Endothelial cell of umbilical vein (primary cell): ENCODE measurements at regions not wholly inside any gene's neighbourhood (a gene's known extent, or its start where the extent isn't known, plus 50 kb on each side); places are given as distances from the start of the nearest gene placed in this dataset.

Source experiments
- BruUV-seq: library from RNA; stranded (reverse); fragments of 400-500 nt; replicated peaks from 2 replicates; lab custom pipeline; 2021; lab: Mats Ljungman, UMichigan
- CTCF ChIA-PET: fragments of 300-600, 350-600 bp; sonication (Branson Sonifier 250); formaldehyde crosslinking; loops from one replicate; lab custom pipeline; 2021; ENCODE audit warnings: antibody characterized with exemption, inconsistent platforms; lab: Charles Lee
- POLR2A ChIA-PET: fragments of 300-600, 350-600 bp; sonication (Branson Sonifier 250); formaldehyde crosslinking; loops from one replicate; lab custom pipeline; 2021; ENCODE audit warnings: antibody characterized with exemption, inconsistent platforms; lab: Charles Lee
- DNase-seq: peaks from one replicate; pipeline ENCODE4 v3.0.0-alpha.2; 2011; ENCODE audit warnings: low read depth, low spot score
- FAIRE-seq: peaks from 2 replicates; lab custom pipeline; 2011; peaks lifted over from hg19 to GRCh38; lab: Jason Lieb, UNC
- H2AFZ ChIP-seq: 2 replicates; pipeline ENCODE4 v1.6.0; 2012; ENCODE audit warnings: low read depth, low read length, control low read depth, inconsistent platforms
- H3K27ac ChIP-seq: 2 replicates; pipeline ENCODE4 v1.5.1; 2011; ENCODE audit warnings: low read depth, mild to moderate bottlenecking, control low read depth, low read length, moderate library complexity; ENCODE audit not compliant: insufficient read depth
- H3K27me3 ChIP-seq, 2 experiments: 2 replicates each; pipeline versions ENCODE4 v1.6.0 to v1.6.1; 2011; ENCODE audit warnings: low read length in 2 of 2, mixed read lengths in 1 of 2; ENCODE audit not compliant: control insufficient read depth in 2 of 2, insufficient read depth in 2 of 2
- H3K36me3 ChIP-seq, 2 experiments: 2 replicates in 1 of 2; 3 replicates in 1 of 2; pipeline ENCODE4 v1.5.1; 2011; ENCODE audit warnings: low read length in 2 of 2, mild to moderate bottlenecking in 1 of 2, moderate library complexity in 1 of 2; ENCODE audit not compliant: control insufficient read depth in 2 of 2, insufficient read depth in 2 of 2; ENCODE audit errors: extremely low read depth in 1 of 2
- H3K4me1 ChIP-seq: 3 replicates; pipeline ENCODE4 v1.5.1; 2011; ENCODE audit warnings: mild to moderate bottlenecking, low read length; ENCODE audit not compliant: control insufficient read depth, insufficient read depth; ENCODE audit errors: extremely low read depth
- H3K4me2 ChIP-seq: 2 replicates; pipeline ENCODE4 v1.6.1; 2011; ENCODE audit warnings: low read length, control low read depth, mixed read lengths; ENCODE audit not compliant: insufficient read depth
- H3K4me3 ChIP-seq, 3 experiments: fragments of 200-600 bp in 1 of 3; sonication (generic), shearing (Covaris generic) in 1 of 3; replicated peaks in 1 of 3; 2 replicates each; pipeline ENCODE4 v1.5.1; 2011 to 2016; ENCODE audit warnings: control low read depth in 3 of 3, low read length in 3 of 3, mild to moderate bottlenecking in 2 of 3, inconsistent platforms in 1 of 3, low read depth in 1 of 3, moderate library complexity in 1 of 3; ENCODE audit not compliant: insufficient read depth in 1 of 3
- H3K79me2 ChIP-seq: 2 replicates; pipeline ENCODE4 v1.6.0; 2012; ENCODE audit warnings: low read length, inconsistent platforms; ENCODE audit not compliant: control insufficient read depth, insufficient read depth
- H3K9ac ChIP-seq: replicated peaks from 2 replicates; pipeline ENCODE3; 2011; ENCODE audit warnings: low read length, control low read depth; ENCODE audit not compliant: insufficient read depth; ENCODE audit errors: extremely low read depth
- H3K9me1 ChIP-seq: replicated peaks from 3 replicates; pipeline ENCODE4 v1.6.0; 2011; ENCODE audit warnings: mild to moderate bottlenecking, low read length; ENCODE audit not compliant: control insufficient read depth, insufficient read depth; ENCODE audit errors: extremely low read depth
- H3K9me3 ChIP-seq: replicated peaks from 2 replicates; pipeline ENCODE4 v1.5.1; 2012; ENCODE audit warnings: low read length, inconsistent platforms; ENCODE audit not compliant: control insufficient read depth, insufficient read depth
- H4K20me1 ChIP-seq: replicated peaks from 2 replicates; pipeline ENCODE3; 2011; ENCODE audit warnings: mild to moderate bottlenecking, low read length; ENCODE audit not compliant: control insufficient read depth, insufficient read depth; ENCODE audit errors: extremely low read depth
- EZH2 ChIP-seq: IDR thresholded peaks from 2 replicates; pipeline ENCODE4 v1.6.1; 2012; ENCODE audit warnings: borderline replicate concordance, low read depth, mild to moderate bottlenecking, moderate library complexity, low read length, inconsistent platforms; ENCODE audit not compliant: severe bottlenecking
- FOS ChIP-seq: IDR thresholded peaks from 2 replicates; pipeline ENCODE4 v1.6.1; 2011; ENCODE audit warnings: mild to moderate bottlenecking, low read length, moderate library complexity, borderline replicate concordance; ENCODE audit not compliant: insufficient read depth
- GATA2 ChIP-seq: IDR thresholded peaks from 2 replicates; pipeline ENCODE4 v1.7.0; 2011; ENCODE audit warnings: low read depth, mild to moderate bottlenecking, moderate library complexity, mixed read lengths, low read length; ENCODE audit not compliant: insufficient read length, insufficient read depth
- JUN ChIP-seq: IDR thresholded peaks from 2 replicates; pipeline ENCODE4 v1.6.1; 2011; ENCODE audit warnings: borderline replicate concordance, low read depth; ENCODE audit not compliant: insufficient read length, insufficient read depth
- MYC ChIP-seq: IDR thresholded peaks from one replicate; pipeline ENCODE4 v1.6.1; 2011; ENCODE audit warnings: mild to moderate bottlenecking, low read depth, low read length
- POLR2A ChIP-seq: IDR thresholded peaks from 2 replicates; pipeline ENCODE4 v1.6.1; 2012; ENCODE audit warnings: low read depth, mild to moderate bottlenecking, control low read depth, low read length
- POLR2AphosphoS5 ChIP-seq: IDR thresholded peaks from 2 replicates; pipeline ENCODE4 v1.6.1; 2012; ENCODE audit warnings: low read depth, mild to moderate bottlenecking, control low read depth, low read length, moderate library complexity; ENCODE audit not compliant: insufficient read depth
- dilution Hi-C: fragments of 300-500 bp; cut with MboI; formaldehyde crosslinking; loops from one replicate; pipeline ENCODE4 v1.15.0; 2019; ENCODE audit warnings: low sequenced_read_pairs; ENCODE audit not compliant: extremely low pct_ligation_motif_present
- intact Hi-C: fragments of 100-400 bp; cut with micrococcal nuclease; formaldehyde crosslinking; loops from one replicate; pipeline ENCODE4 v1.10.0; 2022
- TF ChIP-seq, protein P1 (sequence below): IDR thresholded peaks from 2 replicates; pipeline ENCODE4 v1.6.1; 2011; ENCODE audit not compliant: insufficient read depth, insufficient read length
- TF ChIP-seq, protein P2 (sequence below), 2 donors: IDR thresholded peaks; 1 replicate in 1 of 2; 2 replicates in 1 of 2; pipeline ENCODE4 v1.5.1; 2011; ENCODE audit warnings: low read length in 2 of 2, mild to moderate bottlenecking in 2 of 2, moderate library complexity in 2 of 2, control low read depth in 1 of 2, inconsistent platforms in 1 of 2, low read depth in 1 of 2; ENCODE audit not compliant: insufficient read depth in 1 of 2; ENCODE audit errors: extremely low read depth in 1 of 2

DNA sequence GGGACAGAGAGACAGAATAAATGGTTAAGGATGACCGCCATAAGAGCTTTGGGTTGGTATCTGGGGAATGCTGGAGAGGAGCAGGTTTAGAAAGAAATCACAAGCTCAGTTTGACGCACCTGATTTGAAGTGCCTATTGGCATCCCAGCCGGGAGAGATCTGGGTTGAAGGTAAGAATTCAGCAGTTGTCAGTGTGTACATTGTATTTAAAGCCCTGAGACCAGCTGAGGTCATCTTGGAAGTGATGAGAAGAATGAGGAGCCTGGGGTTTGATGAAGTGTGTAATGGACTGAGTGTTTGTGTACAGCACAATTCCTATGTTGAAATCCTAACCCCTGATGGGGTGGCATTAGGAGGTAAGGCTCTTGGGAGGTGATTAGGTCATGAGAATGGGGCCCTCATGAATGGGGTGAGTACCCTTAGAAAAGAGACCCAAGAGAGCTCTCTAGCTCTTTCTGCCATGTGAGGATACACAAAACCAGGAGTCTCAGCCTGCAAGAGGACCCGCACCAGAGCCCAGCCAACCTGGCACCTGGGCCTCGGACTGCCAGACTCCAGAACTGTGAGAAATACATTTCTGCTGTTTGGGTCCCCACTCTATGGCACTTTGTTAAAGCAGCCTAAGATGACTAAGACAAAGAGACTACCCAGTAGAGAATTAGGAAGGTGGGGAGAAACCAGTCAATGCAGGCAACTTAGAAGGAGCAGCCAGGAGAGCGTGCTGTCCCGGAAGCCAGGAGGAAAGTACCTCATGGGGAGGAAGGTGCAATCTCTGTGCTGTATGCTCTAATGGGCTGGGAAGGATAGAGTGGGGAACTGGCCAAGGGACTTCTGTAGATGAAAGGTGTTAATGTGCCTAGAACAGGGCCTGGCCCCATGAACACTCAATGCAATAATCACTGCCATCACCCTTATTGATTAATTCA is 133.7 kb upstream of the SLC24A3 start:
- Histone ChIP-seq H3K27me3 (no peaks in the 10 kb centered on the region), H3K27ac (no peak overlapping the region), H3K79me2 (no peaks in the 10 kb centered on the region), H2AFZ (no peak overlapping the region), H3K4me2 (no peak overlapping the region), H3K9me3 (no peaks in the 10 kb centered on the region), H3K4me1 (no peaks in the 10 kb centered on the region), H4K20me1 (no peaks in the 10 kb centered on the region), H3K9me1 (no peaks in the 10 kb centered on the region), H3K36me3 (no peaks in the 10 kb centered on the region), H3K9ac (no peak overlapping the region), H3K4me3 (no peak overlapping the region)
- ChIA-PET CTCF (no interaction called here), POLR2A (no interaction called here)
- no TSS peak for BruUV-seq
- intact Hi-C loops: no loop called here
- no peak for TF ChIP-seq JUN
- no peak for TF ChIP-seq FOS
- TF ChIP-seq, protein P1, sequence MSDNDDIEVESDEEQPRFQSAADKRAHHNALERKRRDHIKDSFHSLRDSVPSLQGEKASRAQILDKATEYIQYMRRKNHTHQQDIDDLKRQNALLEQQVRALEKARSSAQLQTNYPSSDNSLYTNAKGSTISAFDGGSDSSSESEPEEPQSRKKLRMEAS: no peak
- TF ChIP-seq, protein P2, sequence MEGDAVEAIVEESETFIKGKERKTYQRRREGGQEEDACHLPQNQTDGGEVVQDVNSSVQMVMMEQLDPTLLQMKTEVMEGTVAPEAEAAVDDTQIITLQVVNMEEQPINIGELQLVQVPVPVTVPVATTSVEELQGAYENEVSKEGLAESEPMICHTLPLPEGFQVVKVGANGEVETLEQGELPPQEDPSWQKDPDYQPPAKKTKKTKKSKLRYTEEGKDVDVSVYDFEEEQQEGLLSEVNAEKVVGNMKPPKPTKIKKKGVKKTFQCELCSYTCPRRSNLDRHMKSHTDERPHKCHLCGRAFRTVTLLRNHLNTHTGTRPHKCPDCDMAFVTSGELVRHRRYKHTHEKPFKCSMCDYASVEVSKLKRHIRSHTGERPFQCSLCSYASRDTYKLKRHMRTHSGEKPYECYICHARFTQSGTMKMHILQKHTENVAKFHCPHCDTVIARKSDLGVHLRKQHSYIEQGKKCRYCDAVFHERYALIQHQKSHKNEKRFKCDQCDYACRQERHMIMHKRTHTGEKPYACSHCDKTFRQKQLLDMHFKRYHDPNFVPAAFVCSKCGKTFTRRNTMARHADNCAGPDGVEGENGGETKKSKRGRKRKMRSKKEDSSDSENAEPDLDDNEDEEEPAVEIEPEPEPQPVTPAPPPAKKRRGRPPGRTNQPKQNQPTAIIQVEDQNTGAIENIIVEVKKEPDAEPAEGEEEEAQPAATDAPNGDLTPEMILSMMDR (IDR thresholded peaks at IDR 0.05; ENCODE audit: extremely low read depth in 1 of 2, insufficient read depth in 1 of 2, low read depth in 1 of 2, low read length in 2 of 2): no peak
- TF ChIP-seq POLR2A: no peak
- TF ChIP-seq POLR2AphosphoS5: no peak
- TF ChIP-seq GATA2: no peak
- TF ChIP-seq EZH2: no peak
- TF ChIP-seq MYC: no peak
- DNase-seq (no peak), FAIRE-seq (no peak)
- dilution Hi-C loops: no loop called here
